ENCODE measurements at regions not wholly inside any gene's neighbourhood (a gene's known extent, or its start where the extent isn't known, plus 50 kb on each side); places are given as distances from the start of the nearest gene placed in this dataset.

DNA sequence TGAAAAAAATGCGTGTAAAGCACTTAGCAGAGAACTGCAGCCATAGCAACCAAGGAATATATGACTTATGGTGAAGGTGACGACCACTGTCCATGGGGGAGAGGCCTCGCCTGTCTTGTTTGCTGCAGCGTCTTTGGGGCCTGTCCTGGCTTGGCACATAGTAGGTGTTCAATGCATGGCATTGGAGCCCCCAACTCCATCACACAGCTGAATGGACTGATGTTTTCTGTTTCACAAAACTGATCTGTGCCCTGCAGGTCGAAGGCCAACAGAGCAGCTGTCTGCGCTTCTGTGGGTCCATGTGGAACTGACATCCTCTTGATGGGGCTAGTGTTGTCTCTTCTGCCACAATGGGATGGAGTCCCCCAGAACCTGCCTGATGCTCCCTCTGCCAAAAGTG lies 296.0 kb downstream of the PTPRU start:
- no peak for DNase-seq (ENCODE audit: low read depth)
- TF ChIP-seq, protein P1, sequence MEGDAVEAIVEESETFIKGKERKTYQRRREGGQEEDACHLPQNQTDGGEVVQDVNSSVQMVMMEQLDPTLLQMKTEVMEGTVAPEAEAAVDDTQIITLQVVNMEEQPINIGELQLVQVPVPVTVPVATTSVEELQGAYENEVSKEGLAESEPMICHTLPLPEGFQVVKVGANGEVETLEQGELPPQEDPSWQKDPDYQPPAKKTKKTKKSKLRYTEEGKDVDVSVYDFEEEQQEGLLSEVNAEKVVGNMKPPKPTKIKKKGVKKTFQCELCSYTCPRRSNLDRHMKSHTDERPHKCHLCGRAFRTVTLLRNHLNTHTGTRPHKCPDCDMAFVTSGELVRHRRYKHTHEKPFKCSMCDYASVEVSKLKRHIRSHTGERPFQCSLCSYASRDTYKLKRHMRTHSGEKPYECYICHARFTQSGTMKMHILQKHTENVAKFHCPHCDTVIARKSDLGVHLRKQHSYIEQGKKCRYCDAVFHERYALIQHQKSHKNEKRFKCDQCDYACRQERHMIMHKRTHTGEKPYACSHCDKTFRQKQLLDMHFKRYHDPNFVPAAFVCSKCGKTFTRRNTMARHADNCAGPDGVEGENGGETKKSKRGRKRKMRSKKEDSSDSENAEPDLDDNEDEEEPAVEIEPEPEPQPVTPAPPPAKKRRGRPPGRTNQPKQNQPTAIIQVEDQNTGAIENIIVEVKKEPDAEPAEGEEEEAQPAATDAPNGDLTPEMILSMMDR (IDR thresholded peaks at IDR 0.05; ENCODE audit: control insufficient read depth, insufficient read depth, low read depth, low read length, missing control alignments) = no peak

DNA sequence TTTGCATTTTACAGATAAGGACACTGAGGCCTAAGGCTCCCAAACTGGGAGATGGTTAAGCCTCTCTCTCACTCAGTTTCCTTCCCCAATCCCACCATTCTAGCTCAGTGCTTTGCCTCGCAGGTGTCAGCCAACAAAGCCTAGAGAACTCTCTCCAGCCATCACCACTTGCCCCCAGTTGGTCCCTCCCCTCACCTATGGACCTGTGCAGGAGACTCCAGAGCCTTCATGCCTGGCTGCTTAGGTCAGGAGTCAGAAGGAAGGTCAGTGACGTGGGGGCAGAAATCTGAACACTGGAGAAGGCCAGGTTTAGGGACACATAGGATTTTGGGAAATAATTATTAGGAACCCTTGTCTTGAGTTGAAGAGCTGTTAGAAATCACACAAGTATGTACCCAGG lies 295.3 kb downstream of the PTPRU start:
- TF ChIP-seq, protein P1 (IDR thresholded peaks at IDR 0.05; ENCODE audit: control insufficient read depth, insufficient read depth, low read depth, low read length, missing control alignments) = no peak
- no peak overlapping the region for H3K4me3 ChIP-seq (ENCODE audit: control insufficient read depth, low read depth, low read length)
- DNase-seq (ENCODE audit: low read depth) = no peak

More for the DNA sequence above, 296.0 kb downstream of the PTPRU start:
- H3K4me3 ChIP-seq (ENCODE audit: control insufficient read depth, low read depth, low read length) = no peak overlapping the region

DNA sequence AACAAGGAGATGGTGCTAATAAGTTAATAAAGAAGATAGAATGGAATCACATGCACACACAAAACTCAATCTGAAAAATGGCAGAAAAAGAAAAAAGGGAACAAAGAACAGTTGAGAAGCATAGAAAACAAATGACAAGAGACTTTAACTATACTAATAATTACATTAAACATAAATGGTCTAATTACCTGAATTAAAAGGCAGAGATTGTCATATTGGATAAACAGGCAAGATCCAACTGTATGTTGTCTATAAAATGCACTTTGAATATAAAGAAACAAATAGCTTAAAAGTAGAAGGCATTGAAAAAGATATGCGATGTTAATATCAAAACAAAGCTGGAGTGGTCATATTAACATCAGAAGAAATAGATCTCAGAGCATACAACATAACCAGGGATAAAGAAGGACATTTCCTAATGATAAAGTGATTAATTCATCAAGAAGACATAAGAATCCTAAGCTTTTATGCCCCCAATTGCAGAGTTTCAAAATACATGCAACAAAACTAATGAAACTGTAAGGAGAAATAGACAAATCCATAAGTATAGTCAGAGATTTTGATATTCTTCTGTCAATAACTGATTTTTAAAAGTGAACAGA lies 293.5 kb downstream of the PTPRU start:
- TF ChIP-seq, protein P1 (IDR thresholded peaks at IDR 0.05; ENCODE audit: control insufficient read depth, insufficient read depth, low read depth, low read length, missing control alignments) = no peak
- no peak for DNase-seq (ENCODE audit: low read depth)
- H3K4me3 ChIP-seq (ENCODE audit: control insufficient read depth, low read depth, low read length) = no peak overlapping the region

DNA sequence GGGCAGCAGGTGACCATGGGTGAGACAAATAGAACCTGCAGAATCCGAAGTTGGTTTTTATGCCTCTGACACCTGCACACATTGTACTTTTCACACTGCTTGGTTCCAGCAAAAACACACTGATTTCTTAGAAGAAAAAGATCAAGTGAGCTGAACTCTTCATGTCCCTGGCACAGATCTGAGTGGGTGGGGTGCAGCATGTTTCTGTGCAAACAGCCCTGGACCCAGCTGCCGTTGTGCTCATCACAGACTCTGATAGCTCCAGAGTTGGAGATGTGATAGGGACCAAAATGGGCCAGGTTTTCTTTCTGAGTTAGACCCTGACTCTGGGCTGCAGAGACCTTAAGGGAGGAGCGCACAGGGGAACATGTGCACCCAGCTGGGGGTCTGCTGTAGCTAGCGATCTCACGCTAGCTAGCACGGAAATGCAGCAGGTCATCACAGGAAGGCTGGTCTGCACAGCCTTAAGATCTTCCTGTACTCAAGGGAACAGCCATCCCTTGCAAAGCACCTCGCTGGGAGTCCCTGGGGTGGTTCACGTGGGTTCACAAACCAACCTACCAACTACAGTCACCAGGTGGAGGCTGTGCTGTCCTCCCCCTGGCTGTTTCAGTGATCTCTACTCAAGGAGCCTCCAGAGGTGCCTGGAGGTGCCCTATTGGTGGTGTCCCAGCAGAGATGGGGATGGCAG lies 291.1 kb downstream of the PTPRU start:
- TF ChIP-seq, protein P1 (IDR thresholded peaks at IDR 0.05; ENCODE audit: control insufficient read depth, insufficient read depth, low read depth, low read length, missing control alignments) = no peak
- DNase-seq (ENCODE audit: low read depth) = no peak
- H3K4me3 ChIP-seq (ENCODE audit: control insufficient read depth, low read depth, low read length) = no peak overlapping the region

DNA sequence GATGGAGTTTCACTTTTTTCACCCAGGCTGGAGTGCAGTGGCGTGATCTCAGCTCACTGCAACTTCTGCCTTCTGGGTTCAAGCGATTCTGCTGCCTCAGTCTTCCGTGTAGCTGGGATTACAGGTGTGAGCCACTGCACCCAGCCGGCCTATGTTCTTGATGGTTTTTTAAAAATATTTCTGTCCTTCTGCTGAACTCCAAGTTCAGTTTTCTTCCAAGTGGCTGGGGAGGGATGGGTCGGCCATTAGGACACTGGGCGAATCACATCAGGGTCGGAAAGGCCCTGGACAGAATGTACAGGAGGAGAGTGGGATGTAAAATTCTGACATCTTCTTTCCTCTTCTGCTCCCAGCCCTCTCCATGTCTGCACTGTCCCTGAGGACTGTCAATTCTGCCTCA lies 289.6 kb downstream of the PTPRU start:
- H3K4me3 ChIP-seq (ENCODE audit: control insufficient read depth, low read depth, low read length) = no peak overlapping the region
- TF ChIP-seq, protein P1 (IDR thresholded peaks at IDR 0.05; ENCODE audit: control insufficient read depth, insufficient read depth, low read depth, low read length, missing control alignments) = no peak
- DNase-seq (ENCODE audit: low read depth) = no peak

DNA sequence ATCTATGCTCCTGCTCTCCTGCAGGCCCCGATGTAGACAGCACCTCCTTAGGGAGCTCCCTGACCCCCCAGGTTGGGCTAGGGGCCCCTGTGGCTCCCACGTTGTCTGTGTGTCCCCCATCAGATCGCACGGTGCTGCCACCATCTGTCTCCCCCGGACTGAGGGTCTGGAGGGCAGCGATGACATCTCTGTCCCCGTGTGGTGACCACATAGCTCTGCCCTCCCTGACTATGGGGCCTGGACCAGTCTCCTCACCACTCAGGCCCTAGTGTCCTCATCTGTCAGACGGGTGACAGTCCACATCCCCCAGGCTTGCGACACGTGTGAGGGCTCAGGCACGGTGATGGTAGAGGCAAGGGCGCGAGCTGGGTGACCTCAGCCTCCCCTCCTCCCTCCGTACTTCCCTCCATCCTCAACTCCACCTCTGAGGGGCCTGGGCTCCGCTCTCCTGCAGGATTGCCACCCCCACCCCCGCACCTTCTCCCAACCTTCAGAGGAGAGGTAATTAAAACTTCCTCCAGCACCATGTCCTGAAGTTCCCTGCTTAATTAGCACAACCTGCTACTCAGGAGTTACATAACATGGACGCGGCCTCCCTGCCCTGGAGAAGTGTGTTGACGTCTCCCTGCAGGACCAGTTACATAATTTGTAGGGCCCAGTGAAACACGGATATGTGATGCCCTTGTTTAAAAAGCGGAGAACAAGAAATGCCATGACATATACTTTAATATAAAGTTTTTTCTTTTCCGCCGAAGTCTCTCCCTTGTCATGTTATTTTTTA lies 288.2 kb downstream of the PTPRU start:
- H3K4me3 ChIP-seq (ENCODE audit: control insufficient read depth, low read depth, low read length) = no peak overlapping the region
- TF ChIP-seq, protein P1 (IDR thresholded peaks at IDR 0.05; ENCODE audit: control insufficient read depth, insufficient read depth, low read depth, low read length, missing control alignments) = no peak
- DNase-seq (ENCODE audit: low read depth) = no peak

Measured in AG09309 (cell line).